GM04504 (cell line): ENCODE measurements at regions not wholly inside any gene's neighbourhood (a gene's known extent, or its start where the extent isn't known, plus 50 kb on each side); places are given as distances from the start of the nearest gene placed in this dataset.
"Not testable (repeated sequence)": the region's sequence is repeated elsewhere in the genome, so short reads cannot be mapped to it uniquely, and the experiment has no call there.

Experiments
- DNase-seq: peaks from one replicate; pipeline ENCODE4 v3.0.0-alpha.2; 2012; ENCODE audit warnings: low read depth

- DNase-seq, result no peak
These were observed 472.2 kb upstream of the ZMIZ1 start for GRCh38 chr10:78596556-78596955.

- no peak for DNase-seq
These were observed 470.8 kb upstream of the ZMIZ1 start for GRCh38 chr10:78597796-78598555.

- DNase-seq, result no peak
These were observed 469.5 kb upstream of the ZMIZ1 start for GRCh38 chr10:78599122-78599853.

- no peak for DNase-seq
These were observed 468.6 kb upstream of the ZMIZ1 start for GRCh38 chr10:78600121-78600665.

GRCh38 chr10:78600740-78601139, 468.0 kb upstream of the ZMIZ1 start:
- DNase-seq, result no peak

GRCh38 chr10:78602201-78602932, 466.4 kb upstream of the ZMIZ1 start:
- DNase-seq, result no peak

- no peak for DNase-seq
These were observed 464.5 kb upstream of the ZMIZ1 start for GRCh38 chr10:78604286-78604685.

GRCh38 chr10:78604721-78605120, 464.0 kb upstream of the ZMIZ1 start:
- no peak for DNase-seq

- DNase-seq, result no peak
These were observed 462.9 kb upstream of the ZMIZ1 start for GRCh38 chr10:78605800-78606350.

GRCh38 chr10:78606766-78607165, 462.0 kb upstream of the ZMIZ1 start:
- not testable (repeated sequence) for DNase-seq

GRCh38 chr10:78609976-78610375, 458.8 kb upstream of the ZMIZ1 start:
- DNase-seq, result no peak

- DNase-seq, result no peak
These were observed 455.6 kb upstream of the ZMIZ1 start for GRCh38 chr10:78613132-78613531.

- no peak for DNase-seq
These were observed 454.5 kb upstream of the ZMIZ1 start for GRCh38 chr10:78614267-78614666.

GRCh38 chr10:78614744-78615143, 454.0 kb upstream of the ZMIZ1 start:
- no peak for DNase-seq

- DNase-seq, result no peak
These were observed 452.6 kb upstream of the ZMIZ1 start for GRCh38 chr10:78616125-78616695.

- DNase-seq, result no peak
These were observed 451.7 kb upstream of the ZMIZ1 start for GRCh38 chr10:78617115-78617514.

- no peak for DNase-seq
These were observed 451.1 kb upstream of the ZMIZ1 start for GRCh38 chr10:78617631-78618030.

- no peak for DNase-seq
These were observed 450.7 kb upstream of the ZMIZ1 start for GRCh38 chr10:78618050-78618449.

- DNase-seq, result no peak
These were observed 449.5 kb upstream of the ZMIZ1 start for GRCh38 chr10:78619115-78619851.

GRCh38 chr10:78619896-78620295, 448.9 kb upstream of the ZMIZ1 start:
- no peak for DNase-seq
